ENCODE measurements at regions not wholly inside any gene's neighbourhood (a gene's known extent, or its start where the extent isn't known, plus 50 kb on each side); places are given as distances from the start of the nearest gene placed in this dataset.
"Not testable (repeated sequence)": the region's sequence is repeated elsewhere in the genome, so short reads cannot be mapped to it uniquely, and the experiment has no call there.

DNA sequence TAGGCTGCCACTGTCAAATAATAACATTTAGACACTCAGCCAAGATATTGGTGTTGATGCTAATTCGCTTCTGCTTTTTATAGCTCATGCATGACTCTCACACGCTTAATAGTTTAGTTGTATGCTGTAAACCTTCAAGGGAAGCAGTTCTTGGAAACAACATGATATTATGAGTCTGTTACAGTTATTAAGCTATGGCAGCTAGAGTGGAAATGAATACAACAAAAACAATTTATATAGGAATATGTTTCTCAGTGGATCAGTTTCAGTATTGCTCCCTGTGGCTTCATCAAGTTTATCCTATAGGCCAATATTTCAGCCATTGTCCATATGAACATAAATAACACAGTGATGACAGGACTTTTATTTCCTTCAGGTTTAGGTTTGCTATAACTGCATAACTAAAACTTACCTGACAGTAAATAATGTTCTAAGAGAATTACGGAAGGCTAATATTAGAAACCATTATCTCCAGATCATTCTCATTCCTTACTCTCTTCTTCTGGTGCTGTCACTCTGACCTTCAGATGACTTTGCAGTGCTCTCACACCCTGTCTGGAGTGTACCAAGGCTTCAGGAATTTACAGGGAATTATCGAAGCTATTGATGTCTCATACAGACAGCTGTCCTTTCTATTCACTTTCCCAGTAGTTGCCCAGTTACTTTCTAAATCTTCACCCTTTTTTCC is 555.0 kb downstream of the ANKRD50 start:
- no peaks in the 10 kb centered on the region for H3K27me3 ChIP-seq
- H3K4me1 ChIP-seq: no peaks in the 10 kb centered on the region
- no peak for DNase-seq (ENCODE audit: low spot score in 2 of 2)
- no peak overlapping the region for H3K27ac ChIP-seq
- H3K36me3 ChIP-seq: no peaks in the 10 kb centered on the region
- no peaks in the 10 kb centered on the region for H3K9me3 ChIP-seq
- H3K4me3 ChIP-seq: no peak overlapping the region
- TF ChIP-seq POLR2AphosphoS5 (IDR thresholded peaks at IDR 0.05): no peak
- no peak for TF ChIP-seq POLR2A (IDR thresholded peaks at IDR 0.05)
- TF ChIP-seq, protein P1, sequence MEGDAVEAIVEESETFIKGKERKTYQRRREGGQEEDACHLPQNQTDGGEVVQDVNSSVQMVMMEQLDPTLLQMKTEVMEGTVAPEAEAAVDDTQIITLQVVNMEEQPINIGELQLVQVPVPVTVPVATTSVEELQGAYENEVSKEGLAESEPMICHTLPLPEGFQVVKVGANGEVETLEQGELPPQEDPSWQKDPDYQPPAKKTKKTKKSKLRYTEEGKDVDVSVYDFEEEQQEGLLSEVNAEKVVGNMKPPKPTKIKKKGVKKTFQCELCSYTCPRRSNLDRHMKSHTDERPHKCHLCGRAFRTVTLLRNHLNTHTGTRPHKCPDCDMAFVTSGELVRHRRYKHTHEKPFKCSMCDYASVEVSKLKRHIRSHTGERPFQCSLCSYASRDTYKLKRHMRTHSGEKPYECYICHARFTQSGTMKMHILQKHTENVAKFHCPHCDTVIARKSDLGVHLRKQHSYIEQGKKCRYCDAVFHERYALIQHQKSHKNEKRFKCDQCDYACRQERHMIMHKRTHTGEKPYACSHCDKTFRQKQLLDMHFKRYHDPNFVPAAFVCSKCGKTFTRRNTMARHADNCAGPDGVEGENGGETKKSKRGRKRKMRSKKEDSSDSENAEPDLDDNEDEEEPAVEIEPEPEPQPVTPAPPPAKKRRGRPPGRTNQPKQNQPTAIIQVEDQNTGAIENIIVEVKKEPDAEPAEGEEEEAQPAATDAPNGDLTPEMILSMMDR (IDR thresholded peaks at IDR 0.05): no peak
- TF ChIP-seq EP300 (IDR thresholded peaks at IDR 0.05): no peak
- WGBS: 70% methylated on average over 4 of the region's 4 CpGs

DNA sequence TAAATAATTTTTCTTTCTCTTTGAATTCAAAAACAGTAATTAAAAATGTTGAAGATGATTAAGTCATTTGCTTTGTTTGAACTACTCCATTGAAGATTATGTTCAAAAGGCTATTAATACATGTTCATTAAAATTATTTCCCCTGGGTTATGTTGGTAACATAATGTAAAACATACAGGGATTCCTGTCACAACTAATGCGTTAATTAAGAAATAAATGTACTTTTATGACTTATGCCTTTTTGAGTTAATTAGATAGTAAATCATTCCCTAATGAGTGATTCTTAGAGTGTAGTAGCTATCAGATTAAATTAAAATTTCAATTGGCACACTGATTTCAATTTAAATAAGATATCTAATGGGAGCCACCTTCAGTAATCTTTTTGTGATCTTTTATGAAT is 549.1 kb downstream of the ANKRD50 start:
- no peak overlapping the region for H3K4me3 ChIP-seq
- no peaks in the 10 kb centered on the region for H3K4me1 ChIP-seq
- DNase-seq (ENCODE audit: low spot score in 2 of 2): no peak
- H3K36me3 ChIP-seq: no peaks in the 10 kb centered on the region
- H3K9me3 ChIP-seq: no peaks in the 10 kb centered on the region
- H3K27me3 ChIP-seq: no peaks in the 10 kb centered on the region
- TF ChIP-seq POLR2A (IDR thresholded peaks at IDR 0.05): no peak
- TF ChIP-seq, protein P1 (IDR thresholded peaks at IDR 0.05): no peak
- no peak for TF ChIP-seq POLR2AphosphoS5 (IDR thresholded peaks at IDR 0.05)
- no peak for TF ChIP-seq EP300 (IDR thresholded peaks at IDR 0.05)
- WGBS: 66% methylated on average over 1 of the region's 1 CpG
- no peak overlapping the region for H3K27ac ChIP-seq

DNA sequence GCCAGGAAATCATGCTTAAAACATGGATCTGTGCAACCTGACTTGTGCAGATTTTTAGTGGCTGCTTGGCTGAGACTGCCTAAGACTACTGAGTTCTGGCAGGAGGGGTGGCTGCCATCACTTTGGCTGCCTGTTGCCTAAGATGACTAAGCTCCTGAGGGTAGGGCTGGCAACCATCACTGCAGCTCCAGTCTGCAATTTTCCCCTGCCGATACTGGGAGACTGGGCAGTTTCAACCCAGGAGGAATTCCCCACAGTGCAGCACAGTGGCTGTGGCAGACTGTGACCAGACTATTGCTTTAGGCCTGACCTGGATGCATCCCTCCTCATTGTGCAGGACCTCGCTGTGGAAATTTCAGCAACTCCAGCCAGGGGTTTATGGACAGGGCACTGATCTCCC is 544.9 kb downstream of the ANKRD50 start:
- TF ChIP-seq POLR2AphosphoS5 (IDR thresholded peaks at IDR 0.05) (no peak), EP300 (IDR thresholded peaks at IDR 0.05) (no peak), POLR2A (IDR thresholded peaks at IDR 0.05) (no peak)
- TF ChIP-seq, protein P1 (IDR thresholded peaks at IDR 0.05): no peak
- H3K27me3 ChIP-seq: no peaks in the 10 kb centered on the region
- H3K4me1 ChIP-seq: no peaks in the 10 kb centered on the region
- WGBS: 60% methylated on average over 1 of the region's 2 CpGs
- DNase-seq (ENCODE audit: low spot score in 2 of 2): no peak
- H3K27ac ChIP-seq: no peak overlapping the region
- no peaks in the 10 kb centered on the region for H3K36me3 ChIP-seq
- no peak overlapping the region for H3K4me3 ChIP-seq
- H3K9me3 ChIP-seq: peaks cover 7% of the 10 kb centered on the region

DNA sequence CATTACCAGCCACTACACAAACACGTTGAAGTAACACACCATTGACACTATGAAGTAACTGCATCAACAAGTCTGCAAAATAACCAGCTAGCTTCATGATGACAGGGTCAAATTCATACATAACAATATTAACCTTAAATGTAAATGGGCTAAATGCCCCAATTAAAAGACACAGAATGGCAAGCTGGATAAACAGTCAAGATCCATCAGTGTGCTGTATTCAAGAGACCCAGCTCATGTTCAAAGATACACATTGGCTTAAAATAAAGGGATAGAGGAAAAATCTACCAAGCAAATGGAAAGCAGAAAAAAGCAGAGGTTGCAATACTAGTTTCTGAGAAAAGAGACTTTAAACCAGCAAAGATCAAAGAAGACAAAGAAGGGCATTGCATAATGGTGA is 543.0 kb downstream of the ANKRD50 start:
- H3K36me3 ChIP-seq; H3K27ac ChIP-seq; H3K27me3 ChIP-seq; DNase-seq (ENCODE audit: low spot score in 2 of 2); H3K9me3 ChIP-seq; H3K4me1 ChIP-seq; H3K4me3 ChIP-seq: not testable (repeated sequence)
- WGBS: 95% methylated on average over 1 of the region's 1 CpG

DNA sequence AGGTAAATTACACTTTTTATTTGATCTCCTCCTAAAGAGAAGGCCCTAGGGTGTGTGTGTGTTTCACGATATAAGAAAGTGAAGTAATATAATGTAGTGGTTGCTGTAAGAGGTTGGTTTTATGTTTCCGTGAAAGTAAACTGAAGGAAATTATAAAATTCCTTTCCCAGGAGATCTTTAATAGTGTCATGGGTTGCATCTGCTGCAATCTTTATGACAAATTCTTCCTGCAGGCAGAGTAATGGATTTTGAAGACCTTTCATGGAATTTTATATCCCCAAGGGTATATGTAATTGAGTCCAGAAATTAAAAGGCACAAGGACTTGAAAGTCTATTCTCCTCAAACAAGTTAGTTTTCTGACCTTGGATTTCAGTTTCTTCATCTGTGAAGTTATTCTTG is 538.6 kb downstream of the ANKRD50 start:
- no peak for TF ChIP-seq EP300 (IDR thresholded peaks at IDR 0.05)
- TF ChIP-seq POLR2A (IDR thresholded peaks at IDR 0.05): no peak
- TF ChIP-seq, protein P1 (IDR thresholded peaks at IDR 0.05): no peak
- no peak for TF ChIP-seq POLR2AphosphoS5 (IDR thresholded peaks at IDR 0.05)
- no peaks in the 10 kb centered on the region for H3K36me3 ChIP-seq
- WGBS: 45% methylated on average over 2 of the region's 2 CpGs
- peaks cover 7% of the 10 kb centered on the region for H3K9me3 ChIP-seq
- DNase-seq (ENCODE audit: low spot score in 2 of 2): no peak
- H3K27me3 ChIP-seq: no peaks in the 10 kb centered on the region
- H3K4me3 ChIP-seq: no peak overlapping the region
- peaks cover 11% of the 10 kb centered on the region for H3K4me1 ChIP-seq
- H3K27ac ChIP-seq: no peak overlapping the region

Data from suprapubic skin (tissue), 4 donors.